ENCODE measurements at regions not wholly inside any gene's neighbourhood (a gene's known extent, or its start where the extent isn't known, plus 50 kb on each side); places are given as distances from the start of the nearest gene placed in this dataset.

GRCh38 chr4:162894387-162894786 is 272.3 kb downstream of the NAF1 start:
- H3K27me3 ChIP-seq, result no peaks in the 10 kb centered on the region
- intact Hi-C loops (cut with DNase I), result no loop called here
- WGBS, 2 donors, result 66 to 75% methylated on average over 3 of the region's 3 CpGs

GRCh38 chr4:162891788-162892707 is 274.6 kb downstream of the NAF1 start:
- DNase-seq (no peak), ATAC-seq (no peak)
- Histone ChIP-seq H3K36me3 (no peaks in the 10 kb centered on the region), H3K9me3 (no peaks in the 10 kb centered on the region), H3K4me3 (no peak overlapping the region), H3K4me1 (no peaks in the 10 kb centered on the region), H3K27ac (no peak overlapping the region), H3K27me3 (no peaks in the 10 kb centered on the region)
- WGBS, 2 donors, result 68 to 71% methylated on average over 3 of the region's 3 CpGs
- TF ChIP-seq CTCF (IDR thresholded peaks at IDR 0.05), result no peak
- intact Hi-C loops (cut with DNase I), result no loop called here

More at GRCh38 chr4:162894387-162894786, 272.3 kb downstream of the NAF1 start:
- Histone ChIP-seq H3K4me1 (no peaks in the 10 kb centered on the region), H3K36me3 (no peaks in the 10 kb centered on the region), H3K9me3 (no peaks in the 10 kb centered on the region), H3K4me3 (no peak overlapping the region), H3K27ac (no peak overlapping the region)
- TF ChIP-seq CTCF (IDR thresholded peaks at IDR 0.05), result no peak
- DNase-seq (no peak), ATAC-seq (no peak)

DNA sequence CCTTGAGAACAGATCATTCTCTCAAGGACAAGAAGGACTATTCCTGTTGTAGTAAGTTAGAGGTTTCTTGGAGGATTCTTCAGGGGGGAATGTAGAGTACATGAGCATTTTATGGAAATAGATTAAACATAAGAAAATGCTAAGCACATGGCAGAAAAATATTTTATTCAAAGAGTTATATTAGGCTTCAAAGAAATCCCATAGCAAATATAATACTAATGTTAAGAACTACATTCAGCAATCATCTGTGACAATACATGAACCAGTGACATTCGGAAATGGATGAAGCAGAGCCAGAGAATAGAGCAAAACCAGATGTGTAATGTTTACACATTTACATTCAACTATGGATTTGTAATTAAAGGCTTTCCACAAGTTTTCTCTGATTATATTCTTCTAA is 288.6 kb downstream of the NAF1 start:
- ATAC-seq (no peak), DNase-seq (no peak)
- H3K36me3 ChIP-seq, result no peaks in the 10 kb centered on the region
- no peaks in the 10 kb centered on the region for H3K27me3 ChIP-seq
- no peak for TF ChIP-seq CTCF (IDR thresholded peaks at IDR 0.05)
- H3K9me3 ChIP-seq, result peaks cover 0 to 8% (median 0%) of the 10 kb centered on the region in 11 donors
- intact Hi-C loops (cut with DNase I), result no loop called here
- no peaks in the 10 kb centered on the region for H3K4me1 ChIP-seq
- H3K4me3 ChIP-seq, result no peak overlapping the region
- H3K27ac ChIP-seq, result no peak overlapping the region
- 69 to 71% methylated on average over 1 of the region's 1 CpG for WGBS, 2 donors

GRCh38 chr4:162874748-162875147 is 291.9 kb downstream of the NAF1 start:
- Histone ChIP-seq H3K4me1 (no peaks in the 10 kb centered on the region), H3K27ac (no peak overlapping the region), H3K4me3 (no peak overlapping the region), H3K27me3 (no peaks in the 10 kb centered on the region), H3K9me3 (peaks cover 0 to 11% (median 0%) of the 10 kb centered on the region in 11 donors), H3K36me3 (no peaks in the 10 kb centered on the region)
- DNase-seq (no peak), ATAC-seq (no peak)
- 68 to 73% methylated on average over 2 of the region's 2 CpGs for WGBS, 2 donors
- TF ChIP-seq CTCF (IDR thresholded peaks at IDR 0.05), result no peak
- intact Hi-C loops (cut with DNase I), result no loop called here

Measured in heart right ventricle (tissue), 16 donors.